ENCODE measurements at regions not wholly inside any gene's neighbourhood (a gene's known extent, or its start where the extent isn't known, plus 50 kb on each side); places are given as distances from the start of the nearest gene placed in this dataset.

DNA sequence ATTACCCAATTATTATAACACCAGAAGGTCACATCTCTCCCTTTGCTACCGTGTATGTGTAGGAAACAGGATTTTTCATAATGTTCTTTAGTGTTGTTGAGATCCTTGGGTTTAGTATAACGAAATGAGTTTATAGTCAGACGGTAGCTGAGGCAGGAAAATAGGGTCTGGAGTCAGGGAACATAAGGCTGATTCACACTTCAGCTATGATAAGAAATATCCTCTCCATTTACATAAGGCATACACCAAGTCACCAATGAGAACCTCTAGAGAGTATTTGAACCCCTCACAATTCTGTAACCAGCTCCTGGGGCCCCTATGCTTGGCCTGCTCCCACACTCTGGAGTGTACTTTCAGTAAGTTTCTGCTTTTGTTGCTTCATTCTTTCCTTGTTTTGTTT is 58.9 kb upstream of the ANKH start:
- no peak for TF ChIP-seq POLR2A (IDR thresholded peaks at IDR 0.05)
- TF ChIP-seq, protein P1, sequence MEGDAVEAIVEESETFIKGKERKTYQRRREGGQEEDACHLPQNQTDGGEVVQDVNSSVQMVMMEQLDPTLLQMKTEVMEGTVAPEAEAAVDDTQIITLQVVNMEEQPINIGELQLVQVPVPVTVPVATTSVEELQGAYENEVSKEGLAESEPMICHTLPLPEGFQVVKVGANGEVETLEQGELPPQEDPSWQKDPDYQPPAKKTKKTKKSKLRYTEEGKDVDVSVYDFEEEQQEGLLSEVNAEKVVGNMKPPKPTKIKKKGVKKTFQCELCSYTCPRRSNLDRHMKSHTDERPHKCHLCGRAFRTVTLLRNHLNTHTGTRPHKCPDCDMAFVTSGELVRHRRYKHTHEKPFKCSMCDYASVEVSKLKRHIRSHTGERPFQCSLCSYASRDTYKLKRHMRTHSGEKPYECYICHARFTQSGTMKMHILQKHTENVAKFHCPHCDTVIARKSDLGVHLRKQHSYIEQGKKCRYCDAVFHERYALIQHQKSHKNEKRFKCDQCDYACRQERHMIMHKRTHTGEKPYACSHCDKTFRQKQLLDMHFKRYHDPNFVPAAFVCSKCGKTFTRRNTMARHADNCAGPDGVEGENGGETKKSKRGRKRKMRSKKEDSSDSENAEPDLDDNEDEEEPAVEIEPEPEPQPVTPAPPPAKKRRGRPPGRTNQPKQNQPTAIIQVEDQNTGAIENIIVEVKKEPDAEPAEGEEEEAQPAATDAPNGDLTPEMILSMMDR (IDR thresholded peaks at IDR 0.05), result no peak
